ENCODE measurements at regions not wholly inside any gene's neighbourhood (a gene's known extent, or its start where the extent isn't known, plus 50 kb on each side); places are given as distances from the start of the nearest gene placed in this dataset.

DNA sequence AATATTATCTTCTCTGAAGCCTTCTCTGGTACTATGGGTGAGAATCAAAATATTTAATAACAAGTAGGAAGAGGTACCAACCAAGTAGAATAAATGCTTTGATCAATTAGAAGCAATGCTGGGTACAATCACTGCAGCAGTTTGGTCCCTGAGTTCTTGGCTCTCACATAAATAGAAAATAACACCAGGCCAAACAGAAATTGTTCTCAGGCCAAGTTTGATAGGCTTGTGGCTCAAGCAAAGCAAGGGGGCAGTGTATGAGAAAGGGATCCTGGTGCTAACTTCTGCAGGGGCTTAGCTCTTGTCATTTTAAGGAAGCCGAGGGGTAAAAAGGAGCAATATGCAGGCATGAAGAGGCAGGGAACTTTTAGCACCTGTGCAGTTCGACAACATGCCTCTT lies 146.8 kb upstream of the TMEM229A start:
- no peak for DNase-seq (ENCODE audit: low spot score)
- no peak for ATAC-seq
- H3K4me3 Mint-ChIP-seq, result no peak overlapping the region
- ChIA-PET POLR2A (no interaction called here), CTCF (interaction anchor here (1.3 kb wide), 1 partner anchor 96 kb away, joined by 4 read pairs; no protein-coding TSS in a partner anchor)
- H3K27me3 Mint-ChIP-seq (ENCODE audit: low read depth), result no peaks in the 10 kb centered on the region
- peaks cover 8% of the 10 kb centered on the region; the same call in 1 of the 2 replicates for H3K4me1 Mint-ChIP-seq
- peaks cover 13% of the 10 kb centered on the region for H3K9me3 Mint-ChIP-seq
- H3K27ac Mint-ChIP-seq, result no peak overlapping the region
- TF ChIP-seq ELF4 (CRISPR knock-in tag; IDR thresholded peaks at IDR 0.05; ENCODE audit: low read depth), result no peak
- TF ChIP-seq NR1H2 (CRISPR knock-in tag; IDR thresholded peaks at IDR 0.05), result no peak
- no peak for TF ChIP-seq FOXK1 (CRISPR knock-in tag; IDR thresholded peaks at IDR 0.05)
- TF ChIP-seq, protein P1, sequence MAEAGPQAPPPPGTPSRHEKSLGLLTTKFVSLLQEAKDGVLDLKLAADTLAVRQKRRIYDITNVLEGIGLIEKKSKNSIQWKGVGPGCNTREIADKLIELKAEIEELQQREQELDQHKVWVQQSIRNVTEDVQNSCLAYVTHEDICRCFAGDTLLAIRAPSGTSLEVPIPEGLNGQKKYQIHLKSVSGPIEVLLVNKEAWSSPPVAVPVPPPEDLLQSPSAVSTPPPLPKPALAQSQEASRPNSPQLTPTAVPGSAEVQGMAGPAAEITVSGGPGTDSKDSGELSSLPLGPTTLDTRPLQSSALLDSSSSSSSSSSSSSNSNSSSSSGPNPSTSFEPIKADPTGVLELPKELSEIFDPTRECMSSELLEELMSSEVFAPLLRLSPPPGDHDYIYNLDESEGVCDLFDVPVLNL (CRISPR knock-in tag; IDR thresholded peaks at IDR 0.05; ENCODE audit: borderline replicate concordance, low read depth), result no peak
- no peak for TF ChIP-seq CBFB (CRISPR knock-in tag; IDR thresholded peaks at IDR 0.05; ENCODE audit: low read depth)
- no peak for TF ChIP-seq OVOL2 (CRISPR knock-in tag; IDR thresholded peaks at IDR 0.05; ENCODE audit: borderline replicate concordance)
- TF ChIP-seq SOX15 (CRISPR knock-in tag; IDR thresholded peaks at IDR 0.05), result no peak
- TF ChIP-seq IRF2 (CRISPR knock-in tag; IDR thresholded peaks at IDR 0.05; ENCODE audit: borderline replicate concordance, low read depth), result no peak
- TF ChIP-seq EMX1 (CRISPR knock-in tag; IDR thresholded peaks at IDR 0.05), result no peak
- TF ChIP-seq, protein P2, sequence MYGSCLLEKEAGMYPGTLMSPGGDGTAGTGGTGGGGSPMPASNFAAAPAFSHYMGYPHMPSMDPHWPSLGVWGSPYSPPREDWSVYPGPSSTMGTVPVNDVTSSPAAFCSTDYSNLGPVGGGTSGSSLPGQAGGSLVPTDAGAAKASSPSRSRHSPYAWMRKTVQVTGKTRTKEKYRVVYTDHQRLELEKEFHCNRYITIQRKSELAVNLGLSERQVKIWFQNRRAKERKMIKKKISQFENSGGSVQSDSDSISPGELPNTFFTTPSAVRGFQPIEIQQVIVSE (CRISPR knock-in tag; IDR thresholded peaks at IDR 0.05; ENCODE audit: borderline replicate concordance), result no peak
- TF ChIP-seq, protein P3, sequence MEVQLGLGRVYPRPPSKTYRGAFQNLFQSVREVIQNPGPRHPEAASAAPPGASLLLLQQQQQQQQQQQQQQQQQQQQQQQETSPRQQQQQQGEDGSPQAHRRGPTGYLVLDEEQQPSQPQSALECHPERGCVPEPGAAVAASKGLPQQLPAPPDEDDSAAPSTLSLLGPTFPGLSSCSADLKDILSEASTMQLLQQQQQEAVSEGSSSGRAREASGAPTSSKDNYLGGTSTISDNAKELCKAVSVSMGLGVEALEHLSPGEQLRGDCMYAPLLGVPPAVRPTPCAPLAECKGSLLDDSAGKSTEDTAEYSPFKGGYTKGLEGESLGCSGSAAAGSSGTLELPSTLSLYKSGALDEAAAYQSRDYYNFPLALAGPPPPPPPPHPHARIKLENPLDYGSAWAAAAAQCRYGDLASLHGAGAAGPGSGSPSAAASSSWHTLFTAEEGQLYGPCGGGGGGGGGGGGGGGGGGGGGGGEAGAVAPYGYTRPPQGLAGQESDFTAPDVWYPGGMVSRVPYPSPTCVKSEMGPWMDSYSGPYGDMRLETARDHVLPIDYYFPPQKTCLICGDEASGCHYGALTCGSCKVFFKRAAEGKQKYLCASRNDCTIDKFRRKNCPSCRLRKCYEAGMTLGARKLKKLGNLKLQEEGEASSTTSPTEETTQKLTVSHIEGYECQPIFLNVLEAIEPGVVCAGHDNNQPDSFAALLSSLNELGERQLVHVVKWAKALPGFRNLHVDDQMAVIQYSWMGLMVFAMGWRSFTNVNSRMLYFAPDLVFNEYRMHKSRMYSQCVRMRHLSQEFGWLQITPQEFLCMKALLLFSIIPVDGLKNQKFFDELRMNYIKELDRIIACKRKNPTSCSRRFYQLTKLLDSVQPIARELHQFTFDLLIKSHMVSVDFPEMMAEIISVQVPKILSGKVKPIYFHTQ (CRISPR knock-in tag; IDR thresholded peaks at IDR 0.05), result no peak
- TF ChIP-seq, protein P4, sequence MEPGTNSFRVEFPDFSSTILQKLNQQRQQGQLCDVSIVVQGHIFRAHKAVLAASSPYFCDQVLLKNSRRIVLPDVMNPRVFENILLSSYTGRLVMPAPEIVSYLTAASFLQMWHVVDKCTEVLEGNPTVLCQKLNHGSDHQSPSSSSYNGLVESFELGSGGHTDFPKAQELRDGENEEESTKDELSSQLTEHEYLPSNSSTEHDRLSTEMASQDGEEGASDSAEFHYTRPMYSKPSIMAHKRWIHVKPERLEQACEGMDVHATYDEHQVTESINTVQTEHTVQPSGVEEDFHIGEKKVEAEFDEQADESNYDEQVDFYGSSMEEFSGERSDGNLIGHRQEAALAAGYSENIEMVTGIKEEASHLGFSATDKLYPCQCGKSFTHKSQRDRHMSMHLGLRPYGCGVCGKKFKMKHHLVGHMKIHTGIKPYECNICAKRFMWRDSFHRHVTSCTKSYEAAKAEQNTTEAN (CRISPR knock-in tag; IDR thresholded peaks at IDR 0.05), result no peak
- H3K36me3 Mint-ChIP-seq, result no peaks in the 10 kb centered on the region; the same call in 1 of the 2 replicates

DNA sequence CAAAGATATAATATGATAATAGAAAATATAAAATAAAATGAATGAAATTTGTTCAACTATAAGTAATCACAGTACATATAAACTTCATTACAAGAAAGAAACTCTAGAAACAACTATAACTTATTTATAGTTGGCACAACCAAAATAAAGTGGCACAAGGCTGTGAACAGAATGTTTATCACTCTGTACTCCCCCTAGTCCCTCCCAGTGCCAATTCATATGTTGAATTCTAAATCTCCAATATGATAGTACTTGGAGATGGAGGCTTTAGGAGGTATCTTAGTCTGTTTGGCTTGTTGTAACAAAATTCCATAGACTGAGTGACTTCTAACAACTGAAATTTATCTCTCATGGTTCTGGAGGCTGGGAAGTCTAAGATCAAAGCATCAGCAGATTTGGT lies 145.0 kb upstream of the TMEM229A start:
- no peak for ATAC-seq
- no peak for DNase-seq (ENCODE audit: low spot score)
- Mint-ChIP-seq H3K27me3 (ENCODE audit: low read depth) (no peaks in the 10 kb centered on the region), H3K4me3 (no peak overlapping the region), H3K4me1 (peaks cover 8% of the 10 kb centered on the region; the same call in 1 of the 2 replicates), H3K36me3 (no peaks in the 10 kb centered on the region; the same call in 1 of the 2 replicates), H3K27ac (no peak overlapping the region), H3K9me3 (peaks cover 21% of the 10 kb centered on the region)
- ChIA-PET POLR2A (no interaction called here), CTCF (no interaction called here)
- TF ChIP-seq, protein P5, sequence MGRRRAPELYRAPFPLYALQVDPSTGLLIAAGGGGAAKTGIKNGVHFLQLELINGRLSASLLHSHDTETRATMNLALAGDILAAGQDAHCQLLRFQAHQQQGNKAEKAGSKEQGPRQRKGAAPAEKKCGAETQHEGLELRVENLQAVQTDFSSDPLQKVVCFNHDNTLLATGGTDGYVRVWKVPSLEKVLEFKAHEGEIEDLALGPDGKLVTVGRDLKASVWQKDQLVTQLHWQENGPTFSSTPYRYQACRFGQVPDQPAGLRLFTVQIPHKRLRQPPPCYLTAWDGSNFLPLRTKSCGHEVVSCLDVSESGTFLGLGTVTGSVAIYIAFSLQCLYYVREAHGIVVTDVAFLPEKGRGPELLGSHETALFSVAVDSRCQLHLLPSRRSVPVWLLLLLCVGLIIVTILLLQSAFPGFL (CRISPR knock-in tag; IDR thresholded peaks at IDR 0.05; ENCODE audit: borderline replicate concordance), result no peak
- no peak for TF ChIP-seq SOX15 (CRISPR knock-in tag; IDR thresholded peaks at IDR 0.05)
- TF ChIP-seq, protein P6, sequence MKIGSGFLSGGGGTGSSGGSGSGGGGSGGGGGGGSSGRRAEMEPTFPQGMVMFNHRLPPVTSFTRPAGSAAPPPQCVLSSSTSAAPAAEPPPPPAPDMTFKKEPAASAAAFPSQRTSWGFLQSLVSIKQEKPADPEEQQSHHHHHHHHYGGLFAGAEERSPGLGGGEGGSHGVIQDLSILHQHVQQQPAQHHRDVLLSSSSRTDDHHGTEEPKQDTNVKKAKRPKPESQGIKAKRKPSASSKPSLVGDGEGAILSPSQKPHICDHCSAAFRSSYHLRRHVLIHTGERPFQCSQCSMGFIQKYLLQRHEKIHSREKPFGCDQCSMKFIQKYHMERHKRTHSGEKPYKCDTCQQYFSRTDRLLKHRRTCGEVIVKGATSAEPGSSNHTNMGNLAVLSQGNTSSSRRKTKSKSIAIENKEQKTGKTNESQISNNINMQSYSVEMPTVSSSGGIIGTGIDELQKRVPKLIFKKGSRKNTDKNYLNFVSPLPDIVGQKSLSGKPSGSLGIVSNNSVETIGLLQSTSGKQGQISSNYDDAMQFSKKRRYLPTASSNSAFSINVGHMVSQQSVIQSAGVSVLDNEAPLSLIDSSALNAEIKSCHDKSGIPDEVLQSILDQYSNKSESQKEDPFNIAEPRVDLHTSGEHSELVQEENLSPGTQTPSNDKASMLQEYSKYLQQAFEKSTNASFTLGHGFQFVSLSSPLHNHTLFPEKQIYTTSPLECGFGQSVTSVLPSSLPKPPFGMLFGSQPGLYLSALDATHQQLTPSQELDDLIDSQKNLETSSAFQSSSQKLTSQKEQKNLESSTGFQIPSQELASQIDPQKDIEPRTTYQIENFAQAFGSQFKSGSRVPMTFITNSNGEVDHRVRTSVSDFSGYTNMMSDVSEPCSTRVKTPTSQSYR (CRISPR knock-in tag; IDR thresholded peaks at IDR 0.05), result no peak
- no peak for TF ChIP-seq PRRX2 (CRISPR knock-in tag; IDR thresholded peaks at IDR 0.05)
- no peak for TF ChIP-seq ZNF396 (CRISPR knock-in tag; IDR thresholded peaks at IDR 0.05; ENCODE audit: borderline replicate concordance)
- TF ChIP-seq, protein P7, sequence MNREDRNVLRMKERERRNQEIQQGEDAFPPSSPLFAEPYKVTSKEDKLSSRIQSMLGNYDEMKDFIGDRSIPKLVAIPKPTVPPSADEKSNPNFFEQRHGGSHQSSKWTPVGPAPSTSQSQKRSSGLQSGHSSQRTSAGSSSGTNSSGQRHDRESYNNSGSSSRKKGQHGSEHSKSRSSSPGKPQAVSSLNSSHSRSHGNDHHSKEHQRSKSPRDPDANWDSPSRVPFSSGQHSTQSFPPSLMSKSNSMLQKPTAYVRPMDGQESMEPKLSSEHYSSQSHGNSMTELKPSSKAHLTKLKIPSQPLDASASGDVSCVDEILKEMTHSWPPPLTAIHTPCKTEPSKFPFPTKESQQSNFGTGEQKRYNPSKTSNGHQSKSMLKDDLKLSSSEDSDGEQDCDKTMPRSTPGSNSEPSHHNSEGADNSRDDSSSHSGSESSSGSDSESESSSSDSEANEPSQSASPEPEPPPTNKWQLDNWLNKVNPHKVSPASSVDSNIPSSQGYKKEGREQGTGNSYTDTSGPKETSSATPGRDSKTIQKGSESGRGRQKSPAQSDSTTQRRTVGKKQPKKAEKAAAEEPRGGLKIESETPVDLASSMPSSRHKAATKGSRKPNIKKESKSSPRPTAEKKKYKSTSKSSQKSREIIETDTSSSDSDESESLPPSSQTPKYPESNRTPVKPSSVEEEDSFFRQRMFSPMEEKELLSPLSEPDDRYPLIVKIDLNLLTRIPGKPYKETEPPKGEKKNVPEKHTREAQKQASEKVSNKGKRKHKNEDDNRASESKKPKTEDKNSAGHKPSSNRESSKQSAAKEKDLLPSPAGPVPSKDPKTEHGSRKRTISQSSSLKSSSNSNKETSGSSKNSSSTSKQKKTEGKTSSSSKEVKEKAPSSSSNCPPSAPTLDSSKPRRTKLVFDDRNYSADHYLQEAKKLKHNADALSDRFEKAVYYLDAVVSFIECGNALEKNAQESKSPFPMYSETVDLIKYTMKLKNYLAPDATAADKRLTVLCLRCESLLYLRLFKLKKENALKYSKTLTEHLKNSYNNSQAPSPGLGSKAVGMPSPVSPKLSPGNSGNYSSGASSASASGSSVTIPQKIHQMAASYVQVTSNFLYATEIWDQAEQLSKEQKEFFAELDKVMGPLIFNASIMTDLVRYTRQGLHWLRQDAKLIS (CRISPR knock-in tag; IDR thresholded peaks at IDR 0.05; ENCODE audit: borderline replicate concordance), result no peak
- TF ChIP-seq ETV6 (CRISPR knock-in tag; IDR thresholded peaks at IDR 0.05), result no peak
- no peak for TF ChIP-seq MYBL2 (CRISPR knock-in tag; IDR thresholded peaks at IDR 0.05)
- no peak for TF ChIP-seq CREM (CRISPR knock-in tag; IDR thresholded peaks at IDR 0.05)
- TF ChIP-seq, protein P1 (CRISPR knock-in tag; IDR thresholded peaks at IDR 0.05; ENCODE audit: borderline replicate concordance, low read depth), result no peak

All from WTC11 (cell line).